Body of pancreas (tissue), 4 donors: ENCODE measurements at regions not wholly inside any gene's neighbourhood (a gene's known extent, or its start where the extent isn't known, plus 50 kb on each side); places are given as distances from the start of the nearest gene placed in this dataset.

Experiments used
- CTCF ChIP-seq, 7 experiments: fragments of 450-650 bp in 4 of 7; fragments of 200-600 bp in 3 of 7; sonication (generic) in 3 of 7; IDR thresholded peaks; one replicate each; pipeline ENCODE4 v1.5.1; 2016 to 2019; ENCODE audit warnings: antibody characterized with exemption in 7 of 7
- POLR2A ChIP-seq, 3 donors: fragments of 450-650 bp; IDR thresholded peaks; one replicate each; pipeline ENCODE4 v1.6.1; 2016; ENCODE audit warnings: antibody characterized with exemption in 3 of 3, mild to moderate bottlenecking in 2 of 3

DNA sequence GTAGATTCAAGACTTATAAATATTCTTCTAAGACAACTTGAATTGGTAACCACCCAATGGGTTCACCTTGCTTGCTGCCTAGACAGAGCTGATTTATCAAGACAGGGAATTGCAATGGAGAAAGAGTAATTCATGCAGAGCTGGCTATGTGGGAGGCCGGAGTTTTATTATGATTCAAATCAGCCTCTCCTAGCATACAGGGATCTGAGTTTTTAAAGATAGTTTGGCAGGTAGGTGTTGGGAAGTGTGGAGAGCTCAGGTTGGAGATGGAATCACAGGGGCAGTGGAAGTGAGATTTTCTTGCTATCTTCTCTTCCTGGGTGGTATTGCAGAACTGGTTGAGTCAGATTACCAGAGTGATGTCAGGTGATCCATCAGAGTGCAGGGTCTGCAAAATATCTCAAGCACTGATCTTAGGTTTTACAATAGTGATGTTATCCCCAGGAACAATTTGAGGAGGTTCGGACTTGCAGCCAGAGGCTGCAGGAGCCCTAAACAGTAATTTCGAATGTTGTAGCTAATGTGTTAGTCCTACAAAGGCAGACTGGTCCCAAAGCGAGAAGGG lies 1448.6 kb upstream of the RAG2 start:
- TF ChIP-seq POLR2A (IDR thresholded peaks at IDR 0.05), result no peak
- TF ChIP-seq CTCF (IDR thresholded peaks at IDR 0.05), result no peak
